ENCODE measurements at regions not wholly inside any gene's neighbourhood (a gene's known extent, or its start where the extent isn't known, plus 50 kb on each side); places are given as distances from the start of the nearest gene placed in this dataset.
"Not testable (repeated sequence)": the region's sequence is repeated elsewhere in the genome, so short reads cannot be mapped to it uniquely, and the experiment has no call there.

- DNase-seq (ENCODE audit: low read depth, low spot score) = no peak
Observed at GRCh38 chr2:63695583-63695982, 106.8 kb downstream of the MDH1 start.

GRCh38 chr2:63696496-63696895, 107.7 kb downstream of the MDH1 start:
- no peak for DNase-seq (ENCODE audit: low read depth, low spot score)

- DNase-seq (ENCODE audit: low read depth, low spot score) = no peak
Observed at GRCh38 chr2:63697160-63697559, 108.4 kb downstream of the MDH1 start.

GRCh38 chr2:63698786-63699548, 110.2 kb downstream of the MDH1 start:
- peak; percentile 86 for DNase-seq (ENCODE audit: low read depth, low spot score)

- no peak for DNase-seq (ENCODE audit: low read depth, low spot score)
Observed at GRCh38 chr2:63699549-63699839, 110.7 kb downstream of the MDH1 start.

GRCh38 chr2:63700271-63700670, 111.5 kb downstream of the MDH1 start:
- no peak for DNase-seq (ENCODE audit: low read depth, low spot score)

GRCh38 chr2:63701406-63701805, 112.6 kb downstream of the MDH1 start:
- no peak for DNase-seq (ENCODE audit: low read depth, low spot score)

GRCh38 chr2:63706084-63706483, 117.3 kb downstream of the MDH1 start:
- DNase-seq (ENCODE audit: low read depth, low spot score) = not testable (repeated sequence)

- DNase-seq (ENCODE audit: low read depth, low spot score) = no peak
Observed at GRCh38 chr2:63710732-63711131, 122.0 kb downstream of the MDH1 start.

GRCh38 chr2:63712748-63713147, 124.0 kb downstream of the MDH1 start:
- no peak for DNase-seq (ENCODE audit: low read depth, low spot score)

GRCh38 chr2:63716146-63716545, 125.5 kb upstream of the UGP2 start:
- DNase-seq (ENCODE audit: low read depth, low spot score) = no peak

- DNase-seq (ENCODE audit: low read depth, low spot score) = peak; percentile 19
Observed at GRCh38 chr2:63719052-63719451, 122.6 kb upstream of the UGP2 start.

GRCh38 chr2:63721082-63721424, 120.6 kb upstream of the UGP2 start:
- DNase-seq (ENCODE audit: low read depth, low spot score) = no peak

- not testable (repeated sequence) for DNase-seq (ENCODE audit: low read depth, low spot score)
Observed at GRCh38 chr2:63722284-63722683, 119.4 kb upstream of the UGP2 start.

GRCh38 chr2:63723709-63724108, 118.0 kb upstream of the UGP2 start:
- DNase-seq (ENCODE audit: low read depth, low spot score) = no peak

GRCh38 chr2:63725212-63725611, 116.5 kb upstream of the UGP2 start:
- not testable (repeated sequence) for DNase-seq (ENCODE audit: low read depth, low spot score)

- DNase-seq (ENCODE audit: low read depth, low spot score) = no peak
Observed at GRCh38 chr2:63729362-63729761, 112.3 kb upstream of the UGP2 start.

GRCh38 chr2:63729831-63730230, 111.9 kb upstream of the UGP2 start:
- DNase-seq (ENCODE audit: low read depth, low spot score) = no peak

- DNase-seq (ENCODE audit: low read depth, low spot score) = no peak
Observed at GRCh38 chr2:63734510-63734909, 107.2 kb upstream of the UGP2 start.

GRCh38 chr2:63735263-63735662, 106.4 kb upstream of the UGP2 start:
- DNase-seq (ENCODE audit: low read depth, low spot score) = no peak

- no peak for DNase-seq (ENCODE audit: low read depth, low spot score)
Observed at GRCh38 chr2:63735931-63736330, 105.8 kb upstream of the UGP2 start.

- DNase-seq (ENCODE audit: low read depth, low spot score) = no peak
Observed at GRCh38 chr2:63736354-63736753, 105.3 kb upstream of the UGP2 start.

GRCh38 chr2:63737081-63737751, 104.5 kb upstream of the UGP2 start:
- no peak for DNase-seq (ENCODE audit: low read depth, low spot score)

GRCh38 chr2:63738019-63738418, 103.7 kb upstream of the UGP2 start:
- DNase-seq (ENCODE audit: low read depth, low spot score) = no peak
